Activated T-helper 17 cell treated with anti-CD3 and anti-CD28 coated beads, Interleukin-2, amount 50 U/mL, for 72 hours (primary cell): ENCODE measurements at regions not wholly inside any gene's neighbourhood (a gene's known extent, or its start where the extent isn't known, plus 50 kb on each side); places are given as distances from the start of the nearest gene placed in this dataset.

Source experiments
- ATAC-seq: fragments of 150-1000 bp; cut with Tn5 transposase; replicated peaks from 2 replicates; pipeline ENCODE4 v1.10.0; 2021; ENCODE audit warnings: mild to moderate bottlenecking, moderate library complexity
- H3K27ac Mint-ChIP-seq: one replicate; pipeline ENCODE4 v1.8.0; 2022; ENCODE audit warnings: mixed read lengths
- H3K27me3 Mint-ChIP-seq: one replicate; pipeline ENCODE4 v1.8.0; 2022; ENCODE audit warnings: mixed read lengths
- H3K36me3 Mint-ChIP-seq: one replicate; pipeline ENCODE4 v1.8.0; 2022; ENCODE audit warnings: low read depth, mild to moderate bottlenecking, mixed read lengths
- H3K4me1 Mint-ChIP-seq: one replicate; pipeline ENCODE4 v1.8.0; 2022; ENCODE audit warnings: mixed read lengths
- H3K4me3 Mint-ChIP-seq: one replicate; pipeline ENCODE4 v1.8.0; 2022; ENCODE audit warnings: mild to moderate bottlenecking, mixed read lengths
- H3K9me3 Mint-ChIP-seq: one replicate; pipeline ENCODE4 v1.8.0; 2022; ENCODE audit warnings: mixed read lengths

DNA sequence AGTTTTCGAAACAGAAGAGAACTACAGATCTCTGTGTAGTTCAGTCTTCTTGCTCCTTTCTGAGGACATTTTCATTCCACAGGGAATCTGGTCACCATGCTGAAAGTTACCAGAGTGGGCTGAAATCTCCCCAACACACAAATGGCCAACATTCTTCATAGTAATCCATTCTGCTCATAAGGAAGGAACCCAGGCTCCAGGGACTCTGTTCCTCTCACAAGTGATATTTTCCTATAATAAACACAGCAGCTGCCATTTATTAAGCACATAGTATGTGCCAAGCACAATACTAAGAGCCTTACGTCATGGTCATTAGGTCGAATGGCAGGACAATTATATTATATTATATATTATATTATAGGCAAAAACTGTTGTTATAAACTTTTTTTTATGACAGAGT, 109.8 kb downstream of the RAB11FIP2 start:
- no peak for ATAC-seq
- Mint-ChIP-seq H3K27me3 (peaks cover 3% of the 10 kb centered on the region), H3K36me3 (no peaks in the 10 kb centered on the region), H3K4me1 (peaks cover 4% of the 10 kb centered on the region), H3K27ac (no peak overlapping the region), H3K4me3 (no peak overlapping the region), H3K9me3 (peaks cover 6% of the 10 kb centered on the region)

DNA sequence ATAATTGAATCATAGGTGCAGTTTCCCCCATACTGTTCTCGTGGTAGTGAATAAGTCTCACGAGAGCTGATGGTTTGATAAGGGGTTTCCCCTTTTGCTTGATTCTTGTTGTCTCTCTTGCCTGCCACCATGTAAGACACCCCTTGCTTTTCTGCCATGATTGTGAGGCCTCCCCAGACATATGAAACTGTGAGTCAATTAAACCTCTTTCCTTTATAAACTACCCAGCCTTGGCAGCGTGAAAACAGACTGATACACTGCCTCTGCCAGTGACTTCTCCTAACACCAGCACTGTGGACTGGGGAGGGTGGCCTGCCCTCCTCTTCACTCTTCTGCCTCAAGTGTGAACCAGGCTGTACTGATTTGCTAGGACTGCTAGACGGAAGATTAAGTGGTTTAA, 108.6 kb downstream of the RAB11FIP2 start:
- Mint-ChIP-seq H3K4me1 (peaks cover 4% of the 10 kb centered on the region), H3K9me3 (peaks cover 6% of the 10 kb centered on the region), H3K27me3 (peaks cover 3% of the 10 kb centered on the region), H3K36me3 (no peaks in the 10 kb centered on the region), H3K27ac (no peak overlapping the region), H3K4me3 (no peak overlapping the region)
- ATAC-seq, result peak; percentile 50

DNA sequence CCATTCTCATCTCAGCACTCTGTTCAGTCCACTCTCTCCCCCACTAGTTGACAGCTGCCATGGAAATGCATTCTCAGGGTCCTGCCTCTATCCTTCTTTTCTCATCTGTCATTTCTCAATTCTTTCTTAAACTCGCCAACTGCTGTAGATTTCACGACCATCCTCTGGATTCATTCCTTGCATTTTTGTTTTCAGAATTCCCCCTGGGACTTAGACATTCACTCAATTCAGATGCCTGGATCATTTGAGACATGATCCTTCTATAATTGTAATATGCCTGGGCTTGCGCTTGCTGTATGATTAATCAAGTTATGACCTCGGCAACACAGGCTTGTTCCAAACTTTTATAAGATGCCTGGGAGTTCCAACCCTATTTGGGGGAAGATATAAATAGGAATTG, 104.5 kb downstream of the RAB11FIP2 start:
- no peak for ATAC-seq

DNA sequence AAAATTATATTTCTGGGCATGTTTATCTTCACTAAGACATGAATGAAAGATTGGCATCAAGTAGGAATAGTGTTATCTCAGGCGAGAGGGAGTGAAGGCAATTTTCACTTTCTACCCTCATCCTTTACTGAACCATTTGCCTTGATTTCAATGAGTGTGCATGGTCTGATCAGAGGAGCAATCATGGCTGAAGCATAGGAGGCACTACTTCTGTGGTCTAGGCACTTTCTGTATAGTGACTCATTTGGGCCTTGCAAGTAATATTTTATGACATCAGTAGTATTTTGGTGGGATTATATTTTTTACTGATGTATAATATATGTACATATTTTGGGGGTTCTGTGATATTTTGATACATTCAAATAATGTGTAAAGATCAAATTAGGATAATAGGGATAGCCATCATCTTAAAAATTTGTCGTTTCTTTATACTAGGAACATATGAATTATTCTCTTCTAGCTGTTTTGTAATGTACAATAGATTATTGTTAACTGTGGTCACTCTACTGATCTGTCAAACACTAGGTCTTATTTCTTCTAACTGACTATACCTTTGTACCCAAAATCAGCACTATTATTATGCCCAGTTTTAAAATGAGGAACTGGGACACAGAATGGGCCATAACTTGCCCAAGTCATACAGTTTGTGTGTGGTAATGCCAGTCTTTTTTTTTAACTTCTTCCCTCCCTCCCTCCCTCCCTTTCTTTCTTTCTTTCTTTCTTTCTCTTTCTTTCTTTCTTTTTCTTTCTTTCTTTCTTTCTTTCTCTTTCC, 101.9 kb downstream of the RAB11FIP2 start:
- H3K36me3 Mint-ChIP-seq, result no peaks in the 10 kb centered on the region
- H3K9me3 Mint-ChIP-seq, result no peaks in the 10 kb centered on the region
- no peak overlapping the region for H3K4me3 Mint-ChIP-seq
- ATAC-seq, result no peak
- no peaks in the 10 kb centered on the region for H3K4me1 Mint-ChIP-seq
- H3K27me3 Mint-ChIP-seq, result peaks cover 3% of the 10 kb centered on the region
- no peak overlapping the region for H3K27ac Mint-ChIP-seq

More for the DNA sequence above, 104.5 kb downstream of the RAB11FIP2 start:
- no peak overlapping the region for H3K4me3 Mint-ChIP-seq
- peaks cover 4% of the 10 kb centered on the region for H3K4me1 Mint-ChIP-seq
- no peak overlapping the region for H3K27ac Mint-ChIP-seq
- peaks cover 3% of the 10 kb centered on the region for H3K27me3 Mint-ChIP-seq
- peaks cover 6% of the 10 kb centered on the region for H3K9me3 Mint-ChIP-seq
- H3K36me3 Mint-ChIP-seq, result no peaks in the 10 kb centered on the region

DNA sequence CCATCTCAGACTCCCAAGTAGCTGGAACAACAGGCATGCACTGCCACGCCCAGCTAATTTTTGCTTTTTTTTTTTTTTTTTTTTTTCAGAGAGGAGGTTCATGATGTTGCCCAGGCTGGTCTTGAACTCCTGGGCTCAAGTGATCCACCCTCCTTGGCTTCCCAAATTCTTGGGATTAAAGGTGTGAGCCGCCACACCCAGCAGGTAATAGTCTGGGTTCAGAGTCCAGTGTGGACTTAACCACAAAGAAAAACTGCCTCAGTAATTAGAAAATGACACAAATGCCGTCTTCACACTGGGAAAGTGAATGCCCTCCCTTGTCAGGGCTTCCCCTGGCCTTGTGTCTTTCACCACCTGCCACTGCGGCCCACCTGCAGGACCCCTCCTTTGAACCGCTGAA, 101.1 kb downstream of the RAB11FIP2 start:
- Mint-ChIP-seq H3K9me3 (no peaks in the 10 kb centered on the region), H3K27ac (no peak overlapping the region), H3K4me3 (no peak overlapping the region), H3K4me1 (no peaks in the 10 kb centered on the region), H3K36me3 (no peaks in the 10 kb centered on the region), H3K27me3 (peaks cover 9% of the 10 kb centered on the region)
- ATAC-seq, result no peak

DNA sequence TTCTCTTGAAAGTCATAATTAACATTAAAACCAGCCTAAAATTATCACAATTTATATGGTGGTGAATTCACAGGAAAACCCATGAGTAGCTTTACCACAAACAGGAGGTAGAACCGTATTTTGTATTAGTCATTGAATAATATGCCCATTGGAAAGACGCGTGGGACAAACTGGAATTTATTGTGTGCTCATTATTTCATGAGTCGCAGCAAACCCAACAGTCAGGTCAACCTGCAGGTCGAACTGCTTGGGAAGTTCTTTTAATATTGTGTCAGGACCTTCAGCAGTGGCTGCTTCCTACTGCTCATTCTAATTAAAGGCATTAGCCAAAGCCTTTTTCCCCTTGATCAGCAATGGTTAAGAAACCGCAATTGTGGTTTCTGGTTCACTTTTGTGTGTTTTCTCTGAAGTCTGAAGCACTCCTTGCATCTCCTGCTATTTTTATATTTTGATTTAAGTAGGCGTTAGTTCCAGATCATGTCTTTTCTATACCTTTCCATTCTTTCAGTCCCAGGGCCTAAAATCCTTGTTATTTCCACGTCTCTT, 100.1 kb downstream of the RAB11FIP2 start:
- Mint-ChIP-seq H3K27ac (no peak overlapping the region), H3K4me1 (no peaks in the 10 kb centered on the region), H3K27me3 (peaks cover 12% of the 10 kb centered on the region), H3K9me3 (no peaks in the 10 kb centered on the region), H3K4me3 (no peak overlapping the region), H3K36me3 (no peaks in the 10 kb centered on the region)
- no peak for ATAC-seq

DNA sequence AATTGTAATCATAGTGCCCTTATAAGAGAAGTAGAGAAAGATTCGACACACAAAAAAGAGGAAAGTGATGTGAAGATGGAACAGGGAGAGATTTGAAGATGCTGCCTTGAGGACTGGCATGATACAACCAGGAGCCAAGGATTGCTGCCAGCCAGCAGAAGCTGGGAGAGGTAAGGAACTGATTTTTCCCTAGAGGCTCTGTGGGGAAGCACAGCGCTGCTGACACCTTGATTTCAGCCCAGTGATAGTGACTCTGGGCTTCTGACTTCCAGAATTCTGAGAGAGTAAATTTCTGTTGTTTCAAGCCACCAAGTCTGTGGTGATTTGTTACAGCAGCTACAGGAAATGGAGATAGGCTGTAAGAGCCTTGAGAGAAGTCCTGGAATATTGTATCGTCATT, 98.2 kb downstream of the RAB11FIP2 start:
- ATAC-seq, result no peak

DNA sequence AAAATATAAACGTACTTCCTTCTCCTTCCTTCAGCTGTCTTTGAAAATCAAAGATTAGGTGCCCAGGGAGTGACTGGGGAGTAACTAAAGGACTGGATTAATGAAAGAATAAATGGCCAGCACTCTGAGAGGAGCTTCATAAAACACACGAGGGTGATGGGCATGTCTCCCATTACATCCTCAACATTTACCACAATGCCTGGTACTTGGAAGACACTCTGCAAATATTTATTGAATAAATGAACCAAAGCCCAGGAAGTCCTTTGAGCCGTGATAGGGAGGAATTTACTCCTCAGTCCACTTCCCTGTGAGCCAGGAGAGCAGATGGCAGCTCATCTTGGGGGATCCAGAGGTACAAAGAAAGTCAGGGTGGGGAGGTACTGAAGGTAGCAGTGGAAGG, 96.3 kb downstream of the RAB11FIP2 start:
- peaks cover 4% of the 10 kb centered on the region for H3K4me1 Mint-ChIP-seq
- H3K4me3 Mint-ChIP-seq, result no peak overlapping the region
- H3K27me3 Mint-ChIP-seq, result peaks cover 19% of the 10 kb centered on the region
- no peak for ATAC-seq
- no peaks in the 10 kb centered on the region for H3K36me3 Mint-ChIP-seq
- H3K27ac Mint-ChIP-seq, result no peak overlapping the region
- no peaks in the 10 kb centered on the region for H3K9me3 Mint-ChIP-seq

More for the DNA sequence above, 98.2 kb downstream of the RAB11FIP2 start:
- no peaks in the 10 kb centered on the region for H3K36me3 Mint-ChIP-seq
- no peak overlapping the region for H3K4me3 Mint-ChIP-seq
- H3K27me3 Mint-ChIP-seq, result peaks cover 15% of the 10 kb centered on the region
- no peaks in the 10 kb centered on the region for H3K4me1 Mint-ChIP-seq
- H3K9me3 Mint-ChIP-seq, result no peaks in the 10 kb centered on the region
- no peak overlapping the region for H3K27ac Mint-ChIP-seq
